IMR-90 (cell line): ENCODE measurements at regions not wholly inside any gene's neighbourhood (a gene's known extent, or its start where the extent isn't known, plus 50 kb on each side); places are given as distances from the start of the nearest gene placed in this dataset.

ENCODE experiments used
- ATAC-seq: fragments of 200-7000 bp; cut with Tn5 transposase; 2 replicates; pipeline ENCODE4 v1.9.1; 2020; ENCODE audit warnings: low read depth, mild to moderate bottlenecking, moderate library complexity
- BruUV-seq: library from RNA; stranded (reverse); fragments of 400-500 nt; replicated peaks from 2 replicates; lab custom pipeline; 2021; lab: Mats Ljungman, UMichigan
- CTCF ChIA-PET: fragments of 300-600 bp; formaldehyde crosslinking; extraction: SDS; loops from one replicate; lab custom pipeline; 2021; ENCODE audit warnings: antibody characterized with exemption; lab: Yijun Ruan, JAX
- POLR2A ChIA-PET: fragments of 300-600 bp; sonication (Branson Sonifier 250); formaldehyde crosslinking; loops from one replicate; lab custom pipeline; 2022; ENCODE audit warnings: antibody characterized with exemption; ENCODE audit not compliant: unreplicated experiment; lab: Charles Lee
- DNase-seq: peaks from one replicate; pipeline ENCODE4 v3.0.0; 2013
- H2AFZ ChIP-seq: replicated peaks from 2 replicates; pipeline ENCODE3; 2013; ENCODE audit warnings: low read length, mild to moderate bottlenecking; ENCODE audit not compliant: poor library complexity
- H2AK5ac ChIP-seq: 2 replicates; pipeline ENCODE4 v1.6.1; 2013; ENCODE audit warnings: low read depth, low read length, inconsistent platforms
- H2AK9ac ChIP-seq: replicated peaks from 2 replicates; pipeline ENCODE3; 2013; ENCODE audit warnings: mild to moderate bottlenecking, low read depth, low read length, moderate library complexity; ENCODE audit not compliant: poor library complexity
- H2BK120ac ChIP-seq: 2 replicates; pipeline ENCODE4 v1.6.1; 2013; ENCODE audit warnings: low read depth, low read length, inconsistent platforms
- H2BK15ac ChIP-seq: 3 replicates; pipeline ENCODE4 v1.6.1; 2013; ENCODE audit warnings: low read depth, low read length, inconsistent platforms
- H2BK20ac ChIP-seq: 2 replicates; pipeline ENCODE4 v1.6.1; 2013; ENCODE audit warnings: low read depth, mild to moderate bottlenecking, inconsistent platforms, low read length, moderate library complexity
- H2BK5ac ChIP-seq: 2 replicates; pipeline ENCODE4 v1.6.1; 2013; ENCODE audit warnings: mild to moderate bottlenecking, low read depth, low read length, inconsistent platforms; ENCODE audit not compliant: poor library complexity, severe bottlenecking
- H3K14ac ChIP-seq: replicated peaks from 2 replicates; pipeline ENCODE4 v1.6.1; 2013; ENCODE audit warnings: low read depth, low read length, inconsistent platforms
- H3K18ac ChIP-seq: 2 replicates; pipeline ENCODE4 v1.6.1; 2013; ENCODE audit warnings: low read depth, low read length, control low read depth
- H3K23ac ChIP-seq: 2 replicates; pipeline ENCODE4 v1.6.1; 2013; ENCODE audit warnings: low read depth, low read length, inconsistent platforms
- H3K27ac ChIP-seq: 2 replicates; pipeline ENCODE4 v1.5.1; 2013; ENCODE audit warnings: mild to moderate bottlenecking, control low read depth, low read length; ENCODE audit not compliant: insufficient read depth
- H3K27me3 ChIP-seq: 2 replicates; pipeline ENCODE4 v1.6.1; 2013; ENCODE audit warnings: low read length; ENCODE audit not compliant: control insufficient read depth, insufficient read depth
- H3K36me3 ChIP-seq: 2 replicates; pipeline ENCODE4 v1.6.1; 2013; ENCODE audit warnings: low read length, mixed read lengths; ENCODE audit not compliant: control insufficient read depth, insufficient read depth
- H3K4ac ChIP-seq: 2 replicates; pipeline ENCODE4 v1.6.1; 2013; ENCODE audit warnings: low read depth, low read length, inconsistent platforms
- H3K4me1 ChIP-seq: 2 replicates; pipeline ENCODE4 v1.6.1; 2013; ENCODE audit warnings: low read length, mixed read lengths; ENCODE audit not compliant: control insufficient read depth, insufficient read depth
- H3K4me2 ChIP-seq: 2 replicates; pipeline ENCODE4 v1.6.1; 2013; ENCODE audit warnings: low read depth, mild to moderate bottlenecking, control low read depth, low read length, moderate library complexity
- H3K4me3 ChIP-seq: 2 replicates; pipeline ENCODE4 v1.5.1; 2013; ENCODE audit warnings: low read depth, mild to moderate bottlenecking, control low read depth, low read length, moderate library complexity; ENCODE audit not compliant: insufficient read depth
- H3K56ac ChIP-seq: 2 replicates; pipeline ENCODE4 v1.6.1; 2013; ENCODE audit warnings: low read length, inconsistent platforms; ENCODE audit not compliant: insufficient read depth; ENCODE audit errors: extremely low read depth
- H3K79me1 ChIP-seq, 2 experiments: 2 replicates each; pipeline ENCODE4 v1.6.1; 2013; ENCODE audit warnings: low read length in 2 of 2, inconsistent platforms in 1 of 2, low read depth in 1 of 2
- H3K9ac ChIP-seq: 2 replicates; pipeline ENCODE4 v1.6.1; 2013; ENCODE audit warnings: low read depth, low read length, control low read depth
- H3K9me1 ChIP-seq: 2 replicates; pipeline ENCODE4 v1.6.1; 2013; ENCODE audit warnings: low read length, inconsistent platforms; ENCODE audit not compliant: insufficient read depth
- H3K9me3 ChIP-seq: 2 replicates; pipeline ENCODE4 v1.6.1; 2013; ENCODE audit warnings: low read length; ENCODE audit not compliant: control insufficient read depth, insufficient read depth
- H4K20me1 ChIP-seq: 2 replicates; pipeline ENCODE4 v1.6.1; 2013; ENCODE audit warnings: low read length, inconsistent platforms; ENCODE audit not compliant: insufficient read depth
- H4K5ac ChIP-seq: 2 replicates; pipeline ENCODE4 v1.6.1; 2013; ENCODE audit warnings: mild to moderate bottlenecking, low read depth, low read length, control low read depth
- H4K8ac ChIP-seq, 2 experiments: 2 replicates each; pipeline ENCODE4 v1.6.1; 2013; ENCODE audit warnings: low read depth in 2 of 2, low read length in 2 of 2, control low read depth in 1 of 2, inconsistent platforms in 1 of 2
- H4K91ac ChIP-seq: 2 replicates; pipeline ENCODE4 v1.6.1; 2013; ENCODE audit warnings: low read depth, low read length, inconsistent platforms; ENCODE audit not compliant: insufficient read depth
- BHLHE40 ChIP-seq: fragments of 150-350 bp; IDR thresholded peaks from 2 replicates; pipeline ENCODE4 v1.6.1; 2016; ENCODE audit warnings: mild to moderate bottlenecking, low read depth, low read length
- CEBPB ChIP-seq: IDR thresholded peaks from 2 replicates; pipeline ENCODE4 v1.6.1; 2012; ENCODE audit warnings: low read depth, low read length, improper control_type of control experiment
- CHD1 ChIP-seq: IDR thresholded peaks from 2 replicates; pipeline ENCODE4 v1.6.1; 2012; ENCODE audit warnings: low read depth, low read length, improper control_type of control experiment
- CTCF ChIP-seq: conservative IDR thresholded peaks from 2 replicates; pipeline ENCODE4 v1.5.1; 2012; ENCODE audit warnings: mild to moderate bottlenecking, low read depth, low read length, improper control_type of control experiment
- ELK1 ChIP-seq: fragments of 150-350 bp; IDR thresholded peaks from 2 replicates; pipeline ENCODE4 v1.6.1; 2016; ENCODE audit warnings: low read depth, mild to moderate bottlenecking, low read length, moderate library complexity, borderline replicate concordance
- FOS ChIP-seq: fragments of 150-350 bp; IDR thresholded peaks from 2 replicates; pipeline ENCODE4 v1.6.1; 2016; ENCODE audit warnings: low read depth, low read length
- MAFK ChIP-seq: IDR thresholded peaks from 2 replicates; pipeline ENCODE4 v1.6.1; 2012; ENCODE audit warnings: low read depth, low read length, improper control_type of control experiment
- MAZ ChIP-seq: IDR thresholded peaks from 2 replicates; pipeline ENCODE4 v1.6.1; 2012; ENCODE audit warnings: low read depth, mild to moderate bottlenecking, low read length, improper control_type of control experiment, moderate library complexity, borderline replicate concordance
- MXI1 ChIP-seq: IDR thresholded peaks from 2 replicates; pipeline ENCODE4 v1.6.1; 2012; ENCODE audit warnings: low read depth, mild to moderate bottlenecking, low read length, moderate library complexity, borderline replicate concordance
- NFE2L2 ChIP-seq: fragments of 150-350 bp; IDR thresholded peaks from 2 replicates; pipeline ENCODE4 v1.6.1; 2016; ENCODE audit warnings: low read depth, mild to moderate bottlenecking, low read length
- POLR2A ChIP-seq: IDR thresholded peaks from 2 replicates; pipeline ENCODE4 v1.6.1; 2012; ENCODE audit warnings: mild to moderate bottlenecking, low read depth, low read length
- RAD21 ChIP-seq: IDR thresholded peaks from 2 replicates; pipeline ENCODE4 v1.6.1; 2012; ENCODE audit warnings: low read length, improper control_type of control experiment
- RCOR1 ChIP-seq: IDR thresholded peaks from 2 replicates; pipeline ENCODE4 v1.6.1; 2012; ENCODE audit warnings: mild to moderate bottlenecking, low read length, improper control_type of control experiment; ENCODE audit not compliant: insufficient replicate concordance
- RFX5 ChIP-seq: IDR thresholded peaks from 2 replicates; pipeline ENCODE4 v1.8.0; 2012; ENCODE audit warnings: low read depth, mild to moderate bottlenecking, low read length, moderate library complexity
- USF2 ChIP-seq: fragments of 150-350 bp; IDR thresholded peaks from 2 replicates; pipeline ENCODE4 v1.6.1; 2017; ENCODE audit warnings: mild to moderate bottlenecking, antibody characterized with exemption, low read length, low read depth
- WGBS, 2 experiments: methylation state at CpG; one replicate each; pipeline versions ENCODE4 v1.1.5 to v1.1.7; 2013; ENCODE audit warnings: missing lambda C conversion rate in 2 of 2; ENCODE audit not compliant: insufficient read length in 1 of 2; ENCODE audit errors: extremely low coverage in 2 of 2; 5-methylcytosine and 5-hydroxymethylcytosine counted together
- dilution Hi-C: fragments of 300-500 bp; cut with HindIII; formaldehyde crosslinking; loops from one replicate; pipeline ENCODE4 v1.14.3; 2018; ENCODE audit warnings: low sequenced_read_pairs; ENCODE audit not compliant: unreplicated experiment
- in situ Hi-C: fragments of 300-500 bp; cut with MboI; formaldehyde crosslinking; loops from 3 replicates; pipeline ENCODE4 v1.14.3; 2019; ENCODE audit warnings: low sequenced_read_pairs, inconsistent platforms, mixed read lengths
- intact Hi-C: fragments of 100-400 bp; cut with micrococcal nuclease; formaldehyde crosslinking; loops from 2 replicates; pipeline ENCODE4 v1.10.0; 2022

GRCh38 chr10:6339891-6340290 is 137.2 kb downstream of the PFKFB3 start:
- H4K20me1 ChIP-seq = no peaks in the 10 kb centered on the region
- intact Hi-C loops = no loop called here
- H3K27me3 ChIP-seq = no peaks in the 10 kb centered on the region
- H4K8ac ChIP-seq = no peak overlapping the region
- H4K91ac ChIP-seq = no peak overlapping the region
- DNase-seq = no peak
- no peak overlapping the region for H3K27ac ChIP-seq
- H2AK5ac ChIP-seq = no peak overlapping the region
- dilution Hi-C loops = no loop called here
- no peaks in the 10 kb centered on the region for H3K36me3 ChIP-seq
- no peak overlapping the region for H2AK9ac ChIP-seq
- H3K79me1 ChIP-seq = no peaks in the 10 kb centered on the region
- no peak overlapping the region for H3K56ac ChIP-seq
- no TSS peak for BruUV-seq
- no peak overlapping the region for H3K18ac ChIP-seq
- no peak overlapping the region for H3K4me3 ChIP-seq
- no peak overlapping the region for H2BK5ac ChIP-seq
- H4K5ac ChIP-seq = no peak overlapping the region
- H2AFZ ChIP-seq = no peak overlapping the region
- no peak for ATAC-seq
- no peak overlapping the region for H3K9ac ChIP-seq
- no peak overlapping the region for H2BK120ac ChIP-seq
- ChIA-PET POLR2A (no interaction called here), CTCF (no interaction called here)
- peaks cover 2% of the 10 kb centered on the region for H3K9me3 ChIP-seq
- in situ Hi-C loops = no loop called here
- WGBS, 2 experiments = 93% methylated on average over 2 of the region's 5 CpGs; no CpG with 5 or more reads in 1 of the 2 experiments
- no peak overlapping the region for H3K4me2 ChIP-seq
- no peaks in the 10 kb centered on the region for H3K4me1 ChIP-seq
- no peak overlapping the region for H3K23ac ChIP-seq
- H3K9me1 ChIP-seq = no peaks in the 10 kb centered on the region; the same call in 1 of the 2 replicates
- no peak overlapping the region for H2BK15ac ChIP-seq
- no peak overlapping the region for H3K14ac ChIP-seq
- H3K4ac ChIP-seq = no peak overlapping the region
- TF ChIP-seq MAZ (no peak), MXI1 (no peak), FOS (no peak), RAD21 (no peak), BHLHE40 (no peak), NFE2L2 (no peak), CHD1 (no peak), USF2 (no peak), CTCF (no peak), MAFK (no peak), POLR2A (no peak), ELK1 (no peak), RFX5 (no peak), RCOR1 (no peak), CEBPB (no peak)
- H2BK20ac ChIP-seq = no peak overlapping the region
